ENCODE measurements at regions not wholly inside any gene's neighbourhood (a gene's known extent, or its start where the extent isn't known, plus 50 kb on each side); places are given as distances from the start of the nearest gene placed in this dataset.

DNA sequence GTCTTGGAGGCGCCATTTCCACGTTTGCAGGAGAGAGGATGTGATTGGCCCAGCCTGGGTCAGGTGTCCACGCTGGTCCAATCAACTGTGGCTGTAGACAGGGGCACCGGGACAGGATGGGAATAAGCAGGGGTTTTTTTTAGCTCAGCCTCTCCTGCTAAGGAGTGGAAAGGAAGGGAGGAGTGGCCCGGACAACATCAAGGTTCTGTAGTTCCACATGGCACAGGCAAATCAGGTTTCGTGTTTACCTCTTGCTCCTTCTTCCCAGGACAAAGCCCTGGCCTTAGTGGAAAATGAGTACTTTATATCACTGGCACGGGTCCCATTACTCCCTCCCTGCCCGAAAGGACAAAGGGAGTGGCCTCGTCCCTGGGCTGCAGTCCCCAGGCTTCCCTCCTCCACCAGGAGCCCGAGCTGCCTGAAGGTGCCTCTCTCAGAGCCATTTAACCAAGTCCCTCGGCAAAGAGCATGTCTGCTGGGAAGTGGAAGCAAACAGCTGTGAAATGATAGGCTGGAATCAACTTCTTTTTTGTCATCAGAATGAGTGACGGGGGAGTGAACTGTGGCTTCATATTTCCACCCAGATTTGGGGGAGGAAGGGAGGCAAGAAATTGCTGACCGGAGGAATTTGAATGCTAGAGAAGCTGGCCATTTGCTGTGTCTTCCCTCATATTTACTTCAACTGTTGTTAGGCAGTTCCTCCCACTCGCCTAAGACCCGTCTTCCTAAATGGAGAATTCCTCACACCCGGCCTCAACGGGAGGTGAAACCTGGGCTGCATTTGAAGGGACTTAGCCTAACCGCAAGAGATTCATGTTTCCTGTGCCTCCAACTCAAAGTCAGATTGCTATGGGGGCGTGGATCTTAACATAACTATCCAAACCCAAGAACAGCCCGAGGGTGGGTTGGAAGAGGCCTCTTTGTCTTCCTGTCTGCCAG lies 84.9 kb upstream of the SLC44A3 start:
- Histone ChIP-seq H3K4ac (ENCODE audit: low read depth, low read length) (peak overlapping the region; percentile 89), H4K8ac (ENCODE audit: low read depth in 2 of 2, low read length in 2 of 2) (peak overlapping the region; percentile 71 to 89), H3K4me3 (ENCODE audit: insufficient read depth, low read depth, low read length) (no peak overlapping the region), H4K5ac (ENCODE audit: low read depth, low read length) (peak overlapping the region; percentile 75), H2BK5ac (ENCODE audit: low read depth, low read length, poor library complexity, severe bottlenecking) (peak overlapping the region; percentile 72), H3K18ac (ENCODE audit: low read depth, low read length) (peak overlapping the region; percentile 64), H2BK20ac (ENCODE audit: low read depth, low read length) (peak overlapping the region; percentile 83), H3K9ac (ENCODE audit: low read depth, low read length) (0 out of 2 replicates have a peak overlapping the region, but pooled peaks have one; percentile 4), H3K56ac (ENCODE audit: extremely low read depth, insufficient read depth, low read length) (peak overlapping the region; percentile 47), H4K91ac (ENCODE audit: insufficient read depth, low read depth, low read length) (peak overlapping the region; percentile 92), H2BK120ac (ENCODE audit: low read depth, low read length) (peak overlapping the region; percentile 90), H3K27me3 (ENCODE audit: control insufficient read depth, insufficient read depth, low read length) (no peaks in the 10 kb centered on the region), H3K4me1 (ENCODE audit: control insufficient read depth, insufficient read depth, low read length) (peaks cover 35% of the 10 kb centered on the region), H2AFZ (replicated peaks; ENCODE audit: low read length, poor library complexity) (peak overlapping the region; percentile 74), H2AK5ac (ENCODE audit: low read depth, low read length) (peak overlapping the region; percentile 90), H3K14ac (replicated peaks; ENCODE audit: low read depth, low read length) (peak overlapping the region; percentile 85), H3K36me3 (ENCODE audit: control insufficient read depth, insufficient read depth, low read length) (no peaks in the 10 kb centered on the region), H3K9me3 (ENCODE audit: control insufficient read depth, insufficient read depth, low read length) (no peaks in the 10 kb centered on the region), H3K4me2 (ENCODE audit: low read depth, low read length) (no peak overlapping the region), H3K27ac (ENCODE audit: insufficient read depth, low read length) (peak overlapping the region; percentile 53), H3K23ac (ENCODE audit: low read depth, low read length) (peak overlapping the region; percentile 55), H2AK9ac (replicated peaks; ENCODE audit: low read depth, low read length, poor library complexity) (peak overlapping the region; percentile 39), H3K9me1 (ENCODE audit: insufficient read depth, low read length) (peaks cover 30% of the 10 kb centered on the region), H2BK15ac (ENCODE audit: low read depth, low read length) (peak overlapping the region; percentile 95; the same call in 2 of the 3 replicates), H4K20me1 (ENCODE audit: insufficient read depth, low read length) (no peaks in the 10 kb centered on the region), H3K79me1 (ENCODE audit: low read depth in 1 of 2, low read length in 2 of 2) (peaks cover 0 to 4% of the 10 kb centered on the region in 2 experiments; a peak in 1 of 4 replicates)
- dilution Hi-C loops (cut with HindIII; ENCODE audit: low sequenced_read_pairs, unreplicated experiment) (no loop called here), intact Hi-C loops (cut with micrococcal nuclease) (no loop called here), in situ Hi-C loops (cut with MboI; ENCODE audit: low sequenced_read_pairs) (no loop called here)
- ChIA-PET POLR2A (ENCODE audit: unreplicated experiment) (interaction anchor here (0.7 kb wide), 1 partner anchor 211 kb away, joined by 3 read pairs; no protein-coding TSS in a partner anchor), CTCF (no interaction called here)
- no TSS peak for BruUV-seq (replicated peaks)
- DNase-seq: peak; percentile 80
- WGBS, 2 experiments (ENCODE audit: extremely low coverage in 2 of 2, insufficient read length in 1 of 2): 51% methylated on average over 3 of the region's 20 CpGs; no CpG with 5 or more reads in 1 of the 2 experiments
- ATAC-seq (ENCODE audit: low read depth): peak; percentile 38
- TF ChIP-seq USF2 (IDR thresholded peaks at IDR 0.05; ENCODE audit: low read depth, low read length) (peak; percentile 64), RFX5 (IDR thresholded peaks at IDR 0.05; ENCODE audit: low read depth, low read length) (peak; percentile 52), MAFK (IDR thresholded peaks at IDR 0.05; ENCODE audit: low read depth, low read length) (peak; percentile 89), CHD1 (IDR thresholded peaks at IDR 0.05; ENCODE audit: low read depth, low read length) (no peak), BHLHE40 (IDR thresholded peaks at IDR 0.05; ENCODE audit: low read depth, low read length) (no peak)
